ENCODE measurements at regions not wholly inside any gene's neighbourhood (a gene's known extent, or its start where the extent isn't known, plus 50 kb on each side); places are given as distances from the start of the nearest gene placed in this dataset.

GRCh38 chr10:3931224-3931623 lies 146.2 kb upstream of the KLF6 start:
- H3K4me3 ChIP-seq: no peak overlapping the region

GRCh38 chr10:3928569-3928968 lies 143.6 kb upstream of the KLF6 start:
- Histone ChIP-seq H3K79me2 (no peaks in the 10 kb centered on the region), H2AFZ (no peak overlapping the region), H3K4me3 (no peak overlapping the region), H3K4me1 (ENCODE audit: insufficient read depth) (no peaks in the 10 kb centered on the region), H3K4me2 (no peak overlapping the region), H3K27ac (no peak overlapping the region), H4K20me1 (ENCODE audit: insufficient read depth, poor library complexity, severe bottlenecking) (no peaks in the 10 kb centered on the region), H3K27me3 (no peaks in the 10 kb centered on the region), H3K36me3 (replicated peaks; ENCODE audit: insufficient read depth, low read depth) (no peaks in the 10 kb centered on the region), H3K9me2 (replicated peaks; ENCODE audit: insufficient read depth) (no peaks in the 10 kb centered on the region), H3K9me3 (ENCODE audit: low read depth) (no peaks in the 10 kb centered on the region)
- no peak for TF ChIP-seq EZH2 (IDR thresholded peaks at IDR 0.05; ENCODE audit: borderline replicate concordance)
- TF ChIP-seq EZH2phosphoT487 (IDR thresholded peaks at IDR 0.05; ENCODE audit: low read depth, severe bottlenecking, unreplicated experiment): no peak
- TF ChIP-seq CTCF (IDR thresholded peaks at IDR 0.05; ENCODE audit: poor library complexity): no peak
- no peak for DNase-seq (ENCODE audit: low spot score)
- 92% methylated on average over 2 of the region's 2 CpGs for WGBS (ENCODE audit: low lambda C conversion rate, missing lambda C conversion rate)

More at GRCh38 chr10:3931224-3931623, 146.2 kb upstream of the KLF6 start:
- WGBS (ENCODE audit: low lambda C conversion rate, missing lambda C conversion rate): 90% methylated on average over 6 of the region's 6 CpGs
- no peaks in the 10 kb centered on the region for H3K9me3 ChIP-seq (ENCODE audit: low read depth)
- H2AFZ ChIP-seq: no peak overlapping the region
- no peak for DNase-seq (ENCODE audit: low spot score)
- H3K4me2 ChIP-seq: no peak overlapping the region
- no peaks in the 10 kb centered on the region for H3K9me2 ChIP-seq (replicated peaks; ENCODE audit: insufficient read depth)
- H3K27me3 ChIP-seq: no peaks in the 10 kb centered on the region
- H3K79me2 ChIP-seq: no peaks in the 10 kb centered on the region
- H3K36me3 ChIP-seq (replicated peaks; ENCODE audit: insufficient read depth, low read depth): no peaks in the 10 kb centered on the region
- no peaks in the 10 kb centered on the region for H4K20me1 ChIP-seq (ENCODE audit: insufficient read depth, poor library complexity, severe bottlenecking)
- H3K4me1 ChIP-seq (ENCODE audit: insufficient read depth): no peaks in the 10 kb centered on the region
- no peak overlapping the region for H3K27ac ChIP-seq
- TF ChIP-seq CTCF (IDR thresholded peaks at IDR 0.05; ENCODE audit: poor library complexity): no peak
- TF ChIP-seq EZH2phosphoT487 (IDR thresholded peaks at IDR 0.05; ENCODE audit: low read depth, severe bottlenecking, unreplicated experiment): no peak
- no peak for TF ChIP-seq EZH2 (IDR thresholded peaks at IDR 0.05; ENCODE audit: borderline replicate concordance)

GRCh38 chr10:3928078-3928477 lies 143.1 kb upstream of the KLF6 start:
- Histone ChIP-seq H2AFZ (no peak overlapping the region), H4K20me1 (ENCODE audit: insufficient read depth, poor library complexity, severe bottlenecking) (no peaks in the 10 kb centered on the region), H3K9me2 (replicated peaks; ENCODE audit: insufficient read depth) (no peaks in the 10 kb centered on the region), H3K79me2 (no peaks in the 10 kb centered on the region), H3K27ac (no peak overlapping the region), H3K4me1 (ENCODE audit: insufficient read depth) (no peaks in the 10 kb centered on the region), H3K4me3 (no peak overlapping the region), H3K27me3 (no peaks in the 10 kb centered on the region), H3K36me3 (replicated peaks; ENCODE audit: insufficient read depth, low read depth) (no peaks in the 10 kb centered on the region), H3K9me3 (ENCODE audit: low read depth) (no peaks in the 10 kb centered on the region), H3K4me2 (no peak overlapping the region)
- no peak for DNase-seq (ENCODE audit: low spot score)
- WGBS (ENCODE audit: low lambda C conversion rate, missing lambda C conversion rate): 85% methylated on average over 3 of the region's 3 CpGs
- TF ChIP-seq CTCF (IDR thresholded peaks at IDR 0.05; ENCODE audit: poor library complexity): no peak
- no peak for TF ChIP-seq EZH2 (IDR thresholded peaks at IDR 0.05; ENCODE audit: borderline replicate concordance)
- TF ChIP-seq EZH2phosphoT487 (IDR thresholded peaks at IDR 0.05; ENCODE audit: low read depth, severe bottlenecking, unreplicated experiment): no peak
